ENCODE measurements at regions not wholly inside any gene's neighbourhood (a gene's known extent, or its start where the extent isn't known, plus 50 kb on each side); places are given as distances from the start of the nearest gene placed in this dataset.

- TF ChIP-seq CTCF (IDR thresholded peaks at IDR 0.05) (no peak), POLR2A (IDR thresholded peaks at IDR 0.05) (no peak)
Observed at GRCh38 chr2:12641441-12641840, 75.3 kb upstream of the TRIB2 start.
